GM23248 (cell line): ENCODE measurements at regions not wholly inside any gene's neighbourhood (a gene's known extent, or its start where the extent isn't known, plus 50 kb on each side); places are given as distances from the start of the nearest gene placed in this dataset.

ENCODE experiments used
- EZH2 ChIP-seq: fragments of 200-600 bp; sonication (generic); IDR thresholded peaks from 2 replicates; pipeline ENCODE4 v1.6.1; 2018; ENCODE audit warnings: antibody characterized with exemption, mild to moderate bottlenecking; ENCODE audit not compliant: insufficient read depth, poor library complexity, severe bottlenecking
- EZH2phosphoT487 ChIP-seq: fragments of 200-600 bp; sonication (generic); IDR thresholded peaks from 2 replicates; pipeline ENCODE4 v1.6.1; 2018; ENCODE audit warnings: antibody characterized with exemption, moderate library complexity, mild to moderate bottlenecking, low read depth; ENCODE audit not compliant: insufficient read depth

- no peak for TF ChIP-seq EZH2phosphoT487
- no peak for TF ChIP-seq EZH2
Measured at GRCh38 chr5:138658676-138659075, 83.5 kb upstream of the HSPA9 start.
